Kidney (tissue), 13 donors: ENCODE measurements at regions not wholly inside any gene's neighbourhood (a gene's known extent, or its start where the extent isn't known, plus 50 kb on each side); places are given as distances from the start of the nearest gene placed in this dataset.

Source experiments
- DNase-seq, 5 donors: peaks; one replicate each; pipeline ENCODE4 v3.0.0-alpha.2; 2013 to 2020
- FAIRE-seq: peaks from 2 replicates; lab custom pipeline; 2012; peaks lifted over from hg19 to GRCh38; lab: Jason Lieb, UNC
- H3K27ac ChIP-seq, 2 donors: one replicate each; pipeline ENCODE4 v1.7.0; 2013; ENCODE audit warnings: low read depth in 2 of 2, low read length in 2 of 2, inconsistent platforms in 1 of 2
- H3K27me3 ChIP-seq: one replicate; pipeline ENCODE4 v1.7.1; 2013; ENCODE audit warnings: low read length, inconsistent platforms; ENCODE audit not compliant: control insufficient read depth, insufficient read depth
- H3K36me3 ChIP-seq, 3 donors: one replicate each; pipeline versions ENCODE4 v1.7.0 to v1.7.1; 2013; ENCODE audit warnings: low read length in 3 of 3, control low read depth in 1 of 3, inconsistent platforms in 1 of 3; ENCODE audit not compliant: insufficient read depth in 3 of 3, control insufficient read depth in 2 of 3
- H3K4me1 ChIP-seq, 3 donors: one replicate each; pipeline versions ENCODE4 v1.7.0 to v1.7.1; 2013; ENCODE audit warnings: low read length in 3 of 3, inconsistent platforms in 1 of 3, low read depth in 1 of 3; ENCODE audit not compliant: control insufficient read depth in 2 of 3, insufficient read depth in 2 of 3
- H3K4me3 ChIP-seq, 3 donors: one replicate each; pipeline versions ENCODE4 v1.7.0 to v1.8.1; 2013; ENCODE audit warnings: low read length in 3 of 3, control low read depth in 1 of 3, inconsistent platforms in 1 of 3
- H3K9ac ChIP-seq, 3 donors: one replicate each; pipeline versions ENCODE4 v1.7.0 to v1.7.1; 2013; ENCODE audit warnings: low read length in 3 of 3, control low read depth in 1 of 3, inconsistent platforms in 1 of 3
- H3K9me3 ChIP-seq, 3 donors: one replicate each; pipeline versions ENCODE4 v1.7.0 to v1.7.1; 2013; ENCODE audit warnings: low read length in 3 of 3, control low read depth in 1 of 3, inconsistent platforms in 1 of 3; ENCODE audit not compliant: control insufficient read depth in 2 of 3, insufficient read depth in 1 of 3
- CTCF ChIP-seq: IDR thresholded peaks from 3 replicates; pipeline ENCODE4 v1.5.1; 2012; ENCODE audit warnings: mild to moderate bottlenecking, moderate library complexity, borderline replicate concordance; ENCODE audit not compliant: insufficient read depth; ENCODE audit errors: extremely low read depth
- intact Hi-C: fragments of 100-400 bp; cut with DNase I; formaldehyde crosslinking; loops from one replicate; pipeline ENCODE4 v1.11.1; 2022
- donor health status: control.
- donor health status: control.
- donor health status: control.
- donor health status: control.
- donor health status: control.
- donor health status: DM: yes; HTN: yes; CAD: no.
- donor health status: Normal renal cell carcinoma (clear cell type).

DNA sequence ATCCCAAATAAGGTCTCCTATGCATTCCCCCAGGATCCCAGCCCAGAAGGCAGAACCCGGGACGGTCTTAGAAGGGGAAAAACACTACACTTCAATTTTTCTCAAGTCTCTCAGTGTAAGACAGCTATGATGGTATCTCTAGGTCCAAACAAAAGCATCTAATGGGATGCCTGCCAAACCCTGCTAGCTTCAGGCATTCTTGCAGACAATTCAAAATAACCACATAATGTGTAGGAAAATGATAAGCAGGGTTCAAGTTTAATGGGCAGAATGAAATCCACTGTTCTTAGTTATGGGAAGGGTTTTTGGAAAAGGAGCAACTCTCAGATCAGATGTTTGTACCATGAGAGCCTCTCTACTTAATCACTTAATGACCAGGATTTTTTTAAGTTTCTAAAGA is 119.8 kb upstream of the ANO1 start:
- TF ChIP-seq CTCF = no peak
- Histone ChIP-seq H3K9ac (no peak overlapping the region), H3K4me3 (no peak overlapping the region), H3K9me3 (peaks cover 0 to 3% (median 0%) of the 10 kb centered on the region in 3 donors), H3K36me3 (no peaks in the 10 kb centered on the region), H3K4me1 (no peaks in the 10 kb centered on the region), H3K27me3 (no peaks in the 10 kb centered on the region), H3K27ac (no peak overlapping the region)
- intact Hi-C loops = no loop called here
- DNase-seq = peak in 1 of 5 donors; percentile 37
- FAIRE-seq = no peak

- TF ChIP-seq CTCF = no peak
- H3K27me3 ChIP-seq = no peaks in the 10 kb centered on the region
- H3K4me1 ChIP-seq = no peaks in the 10 kb centered on the region
- FAIRE-seq = no peak
- intact Hi-C loops = no loop called here
- no peak overlapping the region for H3K4me3 ChIP-seq
- no peak overlapping the region for H3K27ac ChIP-seq
- H3K9me3 ChIP-seq = peaks cover 0 to 3% (median 0%) of the 10 kb centered on the region in 3 donors
- H3K9ac ChIP-seq = no peak overlapping the region
- DNase-seq = peak in 1 of 5 donors; percentile 41
- no peaks in the 10 kb centered on the region for H3K36me3 ChIP-seq
Observed at GRCh38 chr11:69959461-69959860, 118.7 kb upstream of the ANO1 start.

DNA sequence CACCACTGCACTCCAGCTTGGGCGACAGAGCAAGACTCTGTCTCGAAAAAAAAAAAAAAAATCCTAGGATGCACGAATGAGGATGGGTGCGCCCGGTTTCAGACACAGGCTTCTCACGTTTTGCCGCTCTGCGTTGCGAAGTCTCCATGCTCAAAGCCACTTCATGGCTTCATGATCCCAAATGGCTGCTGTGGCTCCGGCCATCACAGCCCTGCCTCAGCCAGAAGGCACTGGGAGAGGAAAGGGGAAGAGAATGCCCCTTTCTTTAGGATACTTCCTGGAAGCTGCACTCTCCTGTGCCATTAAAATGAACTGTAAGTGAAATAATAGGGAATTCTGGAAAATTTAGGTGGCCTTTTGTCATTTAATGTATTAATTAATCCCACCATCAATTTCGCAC is 116.4 kb upstream of the ANO1 start:
- Histone ChIP-seq H3K9me3 (peaks cover 0 to 3% (median 0%) of the 10 kb centered on the region in 3 donors), H3K27ac (no peak overlapping the region), H3K9ac (no peak overlapping the region), H3K27me3 (no peaks in the 10 kb centered on the region), H3K4me3 (no peak overlapping the region), H3K4me1 (peaks cover 0 to 2% (median 0%) of the 10 kb centered on the region in 3 donors), H3K36me3 (no peaks in the 10 kb centered on the region)
- FAIRE-seq = no peak
- no peak for TF ChIP-seq CTCF
- intact Hi-C loops = no loop called here
- DNase-seq = no peak

DNA sequence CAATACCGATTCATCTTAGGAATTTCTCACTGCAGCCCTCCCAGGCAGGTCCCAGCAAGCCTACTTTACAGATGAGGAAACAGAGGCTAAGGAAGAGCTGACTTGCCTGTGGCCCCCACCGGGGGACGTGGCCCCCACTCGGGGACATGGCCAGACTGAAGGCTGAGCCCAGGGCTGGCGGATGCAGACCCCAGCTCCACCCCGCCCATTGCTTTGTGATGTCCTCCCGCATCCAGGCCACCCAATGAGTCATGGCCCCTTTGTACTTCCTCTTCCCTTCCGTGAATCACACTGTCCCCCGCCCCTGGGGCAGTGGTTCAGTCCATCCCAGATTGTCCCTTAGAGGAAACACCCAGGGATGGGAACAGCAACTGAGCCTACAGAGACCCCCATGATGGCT is 116.0 kb upstream of the ANO1 start:
- FAIRE-seq = no peak
- DNase-seq = no peak
- no peak overlapping the region for H3K4me3 ChIP-seq
- TF ChIP-seq CTCF = no peak
- no peak overlapping the region for H3K27ac ChIP-seq
- no peaks in the 10 kb centered on the region for H3K36me3 ChIP-seq
- no peaks in the 10 kb centered on the region for H3K27me3 ChIP-seq
- peaks cover 0 to 2% (median 0%) of the 10 kb centered on the region in 3 donors for H3K4me1 ChIP-seq
- H3K9me3 ChIP-seq = peaks cover 0 to 3% (median 0%) of the 10 kb centered on the region in 3 donors
- intact Hi-C loops = no loop called here
- no peak overlapping the region for H3K9ac ChIP-seq
